HEK293 (cell line): ENCODE measurements at regions not wholly inside any gene's neighbourhood (a gene's known extent, or its start where the extent isn't known, plus 50 kb on each side); places are given as distances from the start of the nearest gene placed in this dataset.

Experiments
- CTCF ChIA-PET: fragments of 350-600 bp; formaldehyde crosslinking; extraction: SDS; loops from one replicate; lab custom pipeline; 2021; ENCODE audit warnings: antibody characterized with exemption; lab: Yijun Ruan, JAX
- POLR2A ChIA-PET: fragments of 300-600 bp; formaldehyde crosslinking; extraction: SDS; loops from one replicate; lab custom pipeline; 2020; ENCODE audit warnings: antibody characterized with exemption, inconsistent platforms; lab: Yijun Ruan, JAX
- H3K27ac ChIP-seq: fragments of 200-500 bp; sonication (Bioruptor generic); 2 replicates; pipeline ENCODE4 v1.5.1; 2014; ENCODE audit warnings: low read depth, low read length, control low read depth, inconsistent platforms; ENCODE audit errors: extremely low read depth
- H3K36me3 ChIP-seq, 2 experiments: fragments of 200-500 bp in 1 of 2; sonication (Bioruptor generic) in 1 of 2; 1 replicate in 1 of 2; 2 replicates in 1 of 2; pipeline ENCODE4 v1.5.1; 2014 to 2017; ENCODE audit warnings: inconsistent platforms in 2 of 2, low read length in 2 of 2; ENCODE audit not compliant: control insufficient read depth in 2 of 2, insufficient read depth in 1 of 2
- H3K4me1 ChIP-seq: fragments of 200-500 bp; sonication (Bioruptor generic); 2 replicates; pipeline ENCODE4 v1.5.1; 2014; ENCODE audit warnings: mild to moderate bottlenecking, low read length, inconsistent platforms; ENCODE audit not compliant: control insufficient read depth, insufficient read depth
- H3K4me3 ChIP-seq: 2 replicates; pipeline ENCODE4 v1.5.1; 2011; ENCODE audit warnings: low read depth, mild to moderate bottlenecking, control low read depth, low read length, moderate library complexity
- H3K9me3 ChIP-seq: fragments of 200-500 bp; sonication (Bioruptor generic); 2 replicates; pipeline ENCODE4 v1.5.1; 2014; ENCODE audit warnings: low read depth, low read length, inconsistent platforms; ENCODE audit not compliant: control insufficient read depth, insufficient read depth
- KLF1 ChIP-seq: fragments of 450-650 bp; formaldehyde crosslinking; IDR thresholded peaks from 2 replicates; pipeline ENCODE4 v1.5.1; 2016; ENCODE audit warnings: missing biosample characterization, missing genetic modification characterization
- OSR2 ChIP-seq: fragments of 450-650 bp; formaldehyde crosslinking; IDR thresholded peaks from 2 replicates; pipeline ENCODE4 v1.5.1; 2016; ENCODE audit warnings: missing biosample characterization, missing genetic modification characterization
- RBAK ChIP-seq: fragments of 450-650 bp; formaldehyde crosslinking; IDR thresholded peaks from 2 replicates; pipeline ENCODE4 v1.5.1; 2016; ENCODE audit warnings: missing biosample characterization, missing genetic modification characterization
- TRIM28 ChIP-seq: IDR thresholded peaks from 2 replicates; pipeline ENCODE4 v1.6.1; 2011; ENCODE audit warnings: low read length, control low read depth, borderline replicate concordance
- YY2 ChIP-seq: fragments of 450-650 bp; formaldehyde crosslinking; IDR thresholded peaks from 2 replicates; pipeline ENCODE4 v1.5.1; 2016; ENCODE audit warnings: missing biosample characterization, missing genetic modification characterization
- ZNF112 ChIP-seq: fragments of 450-650 bp; formaldehyde crosslinking; IDR thresholded peaks from 2 replicates; pipeline ENCODE4 v1.5.0; 2017; ENCODE audit warnings: missing biosample characterization, missing genetic modification characterization
- ZNF121 ChIP-seq: fragments of 450-650 bp; formaldehyde crosslinking; IDR thresholded peaks from 2 replicates; pipeline ENCODE4 v1.5.1; 2016; ENCODE audit warnings: missing biosample characterization, missing genetic modification characterization
- ZNF132 ChIP-seq: fragments of 450-650 bp; formaldehyde crosslinking; IDR thresholded peaks from 2 replicates; pipeline ENCODE4 v1.5.1; 2017; ENCODE audit warnings: missing biosample characterization, missing genetic modification characterization, borderline replicate concordance
- ZNF169 ChIP-seq: fragments of 450-650 bp; formaldehyde crosslinking; IDR thresholded peaks from 2 replicates; pipeline ENCODE4 v1.5.1; 2016; ENCODE audit warnings: missing biosample characterization, missing genetic modification characterization
- ZNF24 ChIP-seq: fragments of 450-650 bp; formaldehyde crosslinking; IDR thresholded peaks from 2 replicates; pipeline ENCODE4 v1.5.1; 2016; ENCODE audit warnings: missing biosample characterization, missing genetic modification characterization
- ZNF292 ChIP-seq: fragments of 450-650 bp; formaldehyde crosslinking; IDR thresholded peaks from 2 replicates; pipeline ENCODE4 v1.5.1; 2016; ENCODE audit warnings: low read depth, missing biosample characterization, missing genetic modification characterization, borderline replicate concordance
- ZNF350 ChIP-seq: fragments of 450-650 bp; formaldehyde crosslinking; IDR thresholded peaks from 2 replicates; pipeline ENCODE4 v1.5.0; 2017; ENCODE audit warnings: missing biosample characterization, mild to moderate bottlenecking, missing genetic modification characterization
- ZNF433 ChIP-seq: fragments of 450-650 bp; formaldehyde crosslinking; IDR thresholded peaks from 2 replicates; pipeline ENCODE4 v1.5.1; 2016; ENCODE audit warnings: missing biosample characterization, missing genetic modification characterization, low read depth
- ZNF571 ChIP-seq: fragments of 450-650 bp; formaldehyde crosslinking; IDR thresholded peaks from 2 replicates; pipeline ENCODE4 v1.5.0; 2017; ENCODE audit warnings: missing biosample characterization, missing genetic modification characterization
- ZNF654 ChIP-seq: fragments of 450-650 bp; formaldehyde crosslinking; IDR thresholded peaks from 2 replicates; pipeline ENCODE4 v1.5.1; 2016; ENCODE audit warnings: low read depth, missing biosample characterization, missing genetic modification characterization
- ZNF785 ChIP-seq: fragments of 450-650 bp; formaldehyde crosslinking; IDR thresholded peaks from 2 replicates; pipeline ENCODE4 v1.5.1; 2016; ENCODE audit warnings: missing biosample characterization, missing genetic modification characterization
- TF ChIP-seq, protein P1 (sequence below): fragments of 450-650 bp; formaldehyde crosslinking; IDR thresholded peaks from 2 replicates; pipeline ENCODE4 v1.5.1; 2017; ENCODE audit warnings: missing biosample characterization, missing genetic modification characterization
- TF ChIP-seq, protein P2 (sequence below): fragments of 450-650 bp; formaldehyde crosslinking; IDR thresholded peaks from 2 replicates; pipeline ENCODE4 v1.5.1; 2017; ENCODE audit warnings: missing biosample characterization, missing genetic modification characterization
- TF ChIP-seq, protein P3 (sequence below): fragments of 450-650 bp; formaldehyde crosslinking; IDR thresholded peaks from 2 replicates; pipeline ENCODE4 v1.5.1; 2017; ENCODE audit warnings: missing biosample characterization, missing genetic modification characterization
- TF ChIP-seq, protein P4 (sequence below): fragments of 450-650 bp; formaldehyde crosslinking; conservative IDR thresholded peaks from 2 replicates; pipeline ENCODE4 v1.5.1; 2016; ENCODE audit warnings: low read depth, missing biosample characterization, missing genetic modification characterization
- TF ChIP-seq, protein P5 (sequence below): fragments of 450-650 bp; formaldehyde crosslinking; conservative IDR thresholded peaks from 2 replicates; pipeline ENCODE4 v1.5.1; 2016; ENCODE audit warnings: low read depth, missing biosample characterization, missing genetic modification characterization

DNA sequence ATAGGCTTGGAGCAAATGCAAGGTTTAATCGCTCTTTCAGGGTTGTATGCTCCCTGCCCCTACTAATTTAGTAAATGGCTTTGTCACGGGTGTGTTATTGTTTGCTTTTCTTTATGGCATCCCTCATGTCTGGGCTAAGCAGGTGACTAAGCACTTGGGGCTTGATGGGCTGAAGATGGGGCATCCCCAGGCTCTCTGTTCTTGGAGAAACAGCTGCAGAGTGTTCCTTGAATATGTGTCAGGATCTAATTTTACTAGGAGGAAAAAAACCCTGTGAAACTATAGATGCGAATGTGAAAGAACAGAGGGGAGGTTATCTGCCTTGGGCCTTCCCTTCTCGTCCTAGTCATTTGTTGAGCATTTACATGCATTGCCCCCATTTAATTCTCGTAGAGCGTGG is 94.7 kb upstream of the TAF1B start:
- Histone ChIP-seq H3K36me3 (no peaks in the 10 kb centered on the region), H3K4me1 (no peaks in the 10 kb centered on the region), H3K27ac (no peak overlapping the region), H3K4me3 (no peak overlapping the region), H3K9me3 (no peaks in the 10 kb centered on the region)
- ChIA-PET POLR2A (no interaction called here), CTCF (interaction anchor here (0.9 to 2.7 kb wide), 3 partner anchors 10 to 30 kb away, joined by 3 to 15 read pairs (median 4); no protein-coding TSS in a partner anchor)
- TF ChIP-seq, protein P1, sequence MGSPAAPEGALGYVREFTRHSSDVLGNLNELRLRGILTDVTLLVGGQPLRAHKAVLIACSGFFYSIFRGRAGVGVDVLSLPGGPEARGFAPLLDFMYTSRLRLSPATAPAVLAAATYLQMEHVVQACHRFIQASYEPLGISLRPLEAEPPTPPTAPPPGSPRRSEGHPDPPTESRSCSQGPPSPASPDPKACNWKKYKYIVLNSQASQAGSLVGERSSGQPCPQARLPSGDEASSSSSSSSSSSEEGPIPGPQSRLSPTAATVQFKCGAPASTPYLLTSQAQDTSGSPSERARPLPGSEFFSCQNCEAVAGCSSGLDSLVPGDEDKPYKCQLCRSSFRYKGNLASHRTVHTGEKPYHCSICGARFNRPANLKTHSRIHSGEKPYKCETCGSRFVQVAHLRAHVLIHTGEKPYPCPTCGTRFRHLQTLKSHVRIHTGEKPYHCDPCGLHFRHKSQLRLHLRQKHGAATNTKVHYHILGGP (tag by site-specific recombination), result no peak
- TF ChIP-seq ZNF654 (tag by site-specific recombination) (no peak), KLF1 (tag by site-specific recombination) (no peak), ZNF292 (tag by site-specific recombination) (no peak), ZNF350 (no peak), ZNF112 (tag by site-specific recombination) (no peak), YY2 (tag by site-specific recombination) (no peak), ZNF169 (tag by site-specific recombination) (no peak), ZNF24 (tag by site-specific recombination) (no peak), OSR2 (tag by site-specific recombination) (no peak), ZNF132 (no peak)
- TF ChIP-seq, protein P2, sequence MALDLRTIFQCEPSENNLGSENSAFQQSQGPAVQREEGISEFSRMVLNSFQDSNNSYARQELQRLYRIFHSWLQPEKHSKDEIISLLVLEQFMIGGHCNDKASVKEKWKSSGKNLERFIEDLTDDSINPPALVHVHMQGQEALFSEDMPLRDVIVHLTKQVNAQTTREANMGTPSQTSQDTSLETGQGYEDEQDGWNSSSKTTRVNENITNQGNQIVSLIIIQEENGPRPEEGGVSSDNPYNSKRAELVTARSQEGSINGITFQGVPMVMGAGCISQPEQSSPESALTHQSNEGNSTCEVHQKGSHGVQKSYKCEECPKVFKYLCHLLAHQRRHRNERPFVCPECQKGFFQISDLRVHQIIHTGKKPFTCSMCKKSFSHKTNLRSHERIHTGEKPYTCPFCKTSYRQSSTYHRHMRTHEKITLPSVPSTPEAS (tag by site-specific recombination), result no peak
- TF ChIP-seq, protein P3, sequence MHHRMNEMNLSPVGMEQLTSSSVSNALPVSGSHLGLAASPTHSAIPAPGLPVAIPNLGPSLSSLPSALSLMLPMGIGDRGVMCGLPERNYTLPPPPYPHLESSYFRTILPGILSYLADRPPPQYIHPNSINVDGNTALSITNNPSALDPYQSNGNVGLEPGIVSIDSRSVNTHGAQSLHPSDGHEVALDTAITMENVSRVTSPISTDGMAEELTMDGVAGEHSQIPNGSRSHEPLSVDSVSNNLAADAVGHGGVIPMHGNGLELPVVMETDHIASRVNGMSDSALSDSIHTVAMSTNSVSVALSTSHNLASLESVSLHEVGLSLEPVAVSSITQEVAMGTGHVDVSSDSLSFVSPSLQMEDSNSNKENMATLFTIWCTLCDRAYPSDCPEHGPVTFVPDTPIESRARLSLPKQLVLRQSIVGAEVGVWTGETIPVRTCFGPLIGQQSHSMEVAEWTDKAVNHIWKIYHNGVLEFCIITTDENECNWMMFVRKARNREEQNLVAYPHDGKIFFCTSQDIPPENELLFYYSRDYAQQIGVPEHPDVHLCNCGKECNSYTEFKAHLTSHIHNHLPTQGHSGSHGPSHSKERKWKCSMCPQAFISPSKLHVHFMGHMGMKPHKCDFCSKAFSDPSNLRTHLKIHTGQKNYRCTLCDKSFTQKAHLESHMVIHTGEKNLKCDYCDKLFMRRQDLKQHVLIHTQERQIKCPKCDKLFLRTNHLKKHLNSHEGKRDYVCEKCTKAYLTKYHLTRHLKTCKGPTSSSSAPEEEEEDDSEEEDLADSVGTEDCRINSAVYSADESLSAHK (tag by site-specific recombination), result no peak
- TF ChIP-seq, protein P4, sequence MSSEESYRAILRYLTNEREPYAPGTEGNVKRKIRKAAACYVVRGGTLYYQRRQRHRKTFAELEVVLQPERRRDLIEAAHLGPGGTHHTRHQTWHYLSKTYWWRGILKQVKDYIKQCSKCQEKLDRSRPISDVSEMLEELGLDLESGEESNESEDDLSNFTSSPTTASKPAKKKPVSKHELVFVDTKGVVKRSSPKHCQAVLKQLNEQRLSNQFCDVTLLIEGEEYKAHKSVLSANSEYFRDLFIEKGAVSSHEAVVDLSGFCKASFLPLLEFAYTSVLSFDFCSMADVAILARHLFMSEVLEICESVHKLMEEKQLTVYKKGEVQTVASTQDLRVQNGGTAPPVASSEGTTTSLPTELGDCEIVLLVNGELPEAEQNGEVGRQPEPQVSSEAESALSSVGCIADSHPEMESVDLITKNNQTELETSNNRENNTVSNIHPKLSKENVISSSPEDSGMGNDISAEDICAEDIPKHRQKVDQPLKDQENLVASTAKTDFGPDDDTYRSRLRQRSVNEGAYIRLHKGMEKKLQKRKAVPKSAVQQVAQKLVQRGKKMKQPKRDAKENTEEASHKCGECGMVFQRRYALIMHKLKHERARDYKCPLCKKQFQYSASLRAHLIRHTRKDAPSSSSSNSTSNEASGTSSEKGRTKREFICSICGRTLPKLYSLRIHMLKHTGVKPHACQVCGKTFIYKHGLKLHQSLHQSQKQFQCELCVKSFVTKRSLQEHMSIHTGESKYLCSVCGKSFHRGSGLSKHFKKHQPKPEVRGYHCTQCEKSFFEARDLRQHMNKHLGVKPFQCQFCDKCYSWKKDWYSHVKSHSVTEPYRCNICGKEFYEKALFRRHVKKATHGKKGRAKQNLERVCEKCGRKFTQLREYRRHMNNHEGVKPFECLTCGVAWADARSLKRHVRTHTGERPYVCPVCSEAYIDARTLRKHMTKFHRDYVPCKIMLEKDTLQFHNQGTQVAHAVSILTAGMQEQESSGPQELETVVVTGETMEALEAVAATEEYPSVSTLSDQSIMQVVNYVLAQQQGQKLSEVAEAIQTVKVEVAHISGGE, result no peak

DNA sequence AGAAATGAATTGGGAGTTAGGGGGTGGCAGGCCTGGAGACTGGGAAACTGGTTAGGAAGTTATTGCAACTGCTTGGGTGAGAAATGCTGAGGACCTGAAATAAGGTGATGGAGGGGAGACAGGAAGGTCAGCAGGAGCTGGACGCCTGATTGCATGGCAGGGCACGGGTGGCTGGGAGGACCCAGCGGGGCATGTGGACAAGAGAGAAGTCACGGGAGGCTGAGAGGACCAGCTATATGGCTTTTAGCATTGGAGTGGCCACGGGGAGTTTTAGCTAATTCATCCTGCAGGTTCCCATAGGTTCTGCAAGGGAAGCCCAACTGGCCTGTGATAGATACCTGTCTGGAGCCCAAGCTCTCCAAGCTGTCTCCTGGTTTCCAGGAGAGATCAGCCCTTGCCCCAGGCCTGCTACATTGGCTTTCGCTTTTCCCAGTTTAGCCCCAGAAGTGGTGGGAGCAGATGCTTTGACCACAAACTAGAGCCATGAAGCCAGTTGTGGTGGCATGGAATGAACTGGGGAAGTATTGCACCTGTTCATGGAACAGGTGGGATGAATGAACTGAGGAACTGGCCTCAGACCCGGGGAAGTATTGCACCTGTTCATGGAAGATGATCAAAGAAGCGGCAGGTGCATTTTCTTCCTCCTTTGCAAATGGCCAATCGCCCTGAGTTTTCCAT is 93.6 kb upstream of the TAF1B start:
- Histone ChIP-seq H3K36me3 (no peaks in the 10 kb centered on the region), H3K9me3 (no peaks in the 10 kb centered on the region), H3K4me1 (no peaks in the 10 kb centered on the region), H3K4me3 (no peak overlapping the region), H3K27ac (no peak overlapping the region)
- POLR2A ChIA-PET, result no interaction called here
- CTCF ChIA-PET, result interaction anchor here (2.7 kb wide), 1 partner anchor 20 kb away, joined by 15 read pairs; no protein-coding TSS in a partner anchor
- TF ChIP-seq ZNF571 (no peak), RBAK (tag by site-specific recombination) (no peak), ZNF350 (no peak), ZNF121 (tag by site-specific recombination) (no peak), TRIM28 (no peak), ZNF654 (tag by site-specific recombination) (no peak), ZNF433 (tag by site-specific recombination) (no peak), ZNF785 (tag by site-specific recombination) (no peak)
- TF ChIP-seq, protein P5, sequence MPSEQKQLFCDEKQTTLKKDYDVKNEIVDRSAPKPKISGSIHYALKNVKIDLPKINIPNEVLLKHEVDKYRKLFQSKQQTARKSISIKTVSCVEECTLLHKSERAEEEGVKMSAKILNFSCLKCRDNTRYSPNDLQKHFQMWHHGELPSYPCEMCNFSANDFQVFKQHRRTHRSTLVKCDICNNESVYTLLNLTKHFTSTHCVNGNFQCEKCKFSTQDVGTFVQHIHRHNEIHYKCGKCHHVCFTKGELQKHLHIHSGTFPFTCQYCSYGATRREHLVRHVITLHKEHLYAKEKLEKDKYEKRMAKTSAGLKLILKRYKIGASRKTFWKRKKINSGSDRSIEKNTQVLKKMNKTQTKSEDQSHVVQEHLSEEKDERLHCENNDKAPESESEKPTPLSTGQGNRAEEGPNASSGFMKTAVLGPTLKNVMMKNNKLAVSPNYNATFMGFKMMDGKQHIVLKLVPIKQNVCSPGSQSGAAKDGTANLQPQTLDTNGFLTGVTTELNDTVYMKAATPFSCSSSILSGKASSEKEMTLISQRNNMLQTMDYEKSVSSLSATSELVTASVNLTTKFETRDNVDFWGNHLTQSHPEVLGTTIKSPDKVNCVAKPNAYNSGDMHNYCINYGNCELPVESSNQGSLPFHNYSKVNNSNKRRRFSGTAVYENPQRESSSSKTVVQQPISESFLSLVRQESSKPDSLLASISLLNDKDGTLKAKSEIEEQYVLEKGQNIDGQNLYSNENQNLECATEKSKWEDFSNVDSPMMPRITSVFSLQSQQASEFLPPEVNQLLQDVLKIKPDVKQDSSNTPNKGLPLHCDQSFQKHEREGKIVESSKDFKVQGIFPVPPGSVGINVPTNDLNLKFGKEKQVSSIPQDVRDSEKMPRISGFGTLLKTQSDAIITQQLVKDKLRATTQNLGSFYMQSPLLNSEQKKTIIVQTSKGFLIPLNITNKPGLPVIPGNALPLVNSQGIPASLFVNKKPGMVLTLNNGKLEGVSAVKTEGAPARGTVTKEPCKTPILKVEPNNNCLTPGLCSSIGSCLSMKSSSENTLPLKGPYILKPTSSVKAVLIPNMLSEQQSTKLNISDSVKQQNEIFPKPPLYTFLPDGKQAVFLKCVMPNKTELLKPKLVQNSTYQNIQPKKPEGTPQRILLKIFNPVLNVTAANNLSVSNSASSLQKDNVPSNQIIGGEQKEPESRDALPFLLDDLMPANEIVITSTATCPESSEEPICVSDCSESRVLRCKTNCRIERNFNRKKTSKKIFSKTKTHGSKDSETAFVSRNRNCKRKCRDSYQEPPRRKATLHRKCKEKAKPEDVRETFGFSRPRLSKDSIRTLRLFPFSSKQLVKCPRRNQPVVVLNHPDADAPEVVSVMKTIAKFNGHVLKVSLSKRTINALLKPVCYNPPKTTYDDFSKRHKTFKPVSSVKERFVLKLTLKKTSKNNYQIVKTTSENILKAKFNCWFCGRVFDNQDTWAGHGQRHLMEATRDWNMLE (tag by site-specific recombination), result no peak
